ENCODE measurements at regions not wholly inside any gene's neighbourhood (a gene's known extent, or its start where the extent isn't known, plus 50 kb on each side); places are given as distances from the start of the nearest gene placed in this dataset.

DNA sequence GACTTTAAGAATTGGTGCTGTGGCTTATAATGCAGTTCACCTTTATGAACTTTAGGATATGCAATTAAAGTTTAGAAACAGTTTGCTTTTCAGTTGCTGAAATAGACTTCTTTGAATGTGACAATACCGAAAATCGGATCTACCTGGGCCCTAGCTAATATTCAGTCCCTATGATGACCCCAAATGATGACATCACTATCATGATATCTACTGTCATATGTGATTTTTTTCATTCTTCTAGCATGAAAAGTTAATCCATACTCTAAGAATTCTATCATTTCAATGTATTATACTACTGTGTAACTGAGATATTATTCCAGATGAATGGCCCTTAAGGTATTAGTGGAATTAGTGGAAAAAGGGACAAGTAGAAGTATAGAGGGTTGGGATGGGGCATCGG lies 487.2 kb upstream of the TUSC1 start:
- H3K4me1 Mint-ChIP-seq (ENCODE audit: low read depth): no peaks in the 10 kb centered on the region
- DNase-seq (no peak), ATAC-seq (no peak)
- H3K9me3 Mint-ChIP-seq: peaks cover 4% of the 10 kb centered on the region
- H3K36me3 Mint-ChIP-seq (ENCODE audit: insufficient read depth): no peaks in the 10 kb centered on the region
- H3K27me3 Mint-ChIP-seq (ENCODE audit: low read depth): no peaks in the 10 kb centered on the region
- no peak overlapping the region for H3K4me3 Mint-ChIP-seq

DNA sequence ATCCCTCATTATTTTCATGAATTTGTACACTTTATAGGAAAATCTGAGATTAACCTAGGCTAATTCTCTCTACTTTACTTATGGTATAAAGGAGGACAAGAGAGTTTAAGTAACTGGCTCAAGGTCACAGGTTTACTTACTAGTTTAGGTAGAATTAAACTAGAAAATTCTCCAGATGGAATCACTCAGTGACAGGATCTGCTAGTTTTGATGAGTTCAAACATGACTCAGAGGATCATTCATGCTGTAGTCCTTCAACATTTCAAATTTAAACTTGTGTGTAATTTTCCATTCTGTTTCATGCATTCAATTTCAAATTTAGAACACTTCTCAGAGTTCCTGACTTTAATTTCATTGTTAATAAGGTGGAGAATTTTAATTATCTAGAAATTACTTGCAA lies 485.7 kb upstream of the TUSC1 start:
- Mint-ChIP-seq H3K4me1 (ENCODE audit: low read depth) (no peaks in the 10 kb centered on the region), H3K36me3 (ENCODE audit: insufficient read depth) (no peaks in the 10 kb centered on the region), H3K4me3 (no peak overlapping the region), H3K27me3 (ENCODE audit: low read depth) (no peaks in the 10 kb centered on the region), H3K9me3 (peaks cover 7% of the 10 kb centered on the region)
- ATAC-seq (no peak), DNase-seq (no peak)

DNA sequence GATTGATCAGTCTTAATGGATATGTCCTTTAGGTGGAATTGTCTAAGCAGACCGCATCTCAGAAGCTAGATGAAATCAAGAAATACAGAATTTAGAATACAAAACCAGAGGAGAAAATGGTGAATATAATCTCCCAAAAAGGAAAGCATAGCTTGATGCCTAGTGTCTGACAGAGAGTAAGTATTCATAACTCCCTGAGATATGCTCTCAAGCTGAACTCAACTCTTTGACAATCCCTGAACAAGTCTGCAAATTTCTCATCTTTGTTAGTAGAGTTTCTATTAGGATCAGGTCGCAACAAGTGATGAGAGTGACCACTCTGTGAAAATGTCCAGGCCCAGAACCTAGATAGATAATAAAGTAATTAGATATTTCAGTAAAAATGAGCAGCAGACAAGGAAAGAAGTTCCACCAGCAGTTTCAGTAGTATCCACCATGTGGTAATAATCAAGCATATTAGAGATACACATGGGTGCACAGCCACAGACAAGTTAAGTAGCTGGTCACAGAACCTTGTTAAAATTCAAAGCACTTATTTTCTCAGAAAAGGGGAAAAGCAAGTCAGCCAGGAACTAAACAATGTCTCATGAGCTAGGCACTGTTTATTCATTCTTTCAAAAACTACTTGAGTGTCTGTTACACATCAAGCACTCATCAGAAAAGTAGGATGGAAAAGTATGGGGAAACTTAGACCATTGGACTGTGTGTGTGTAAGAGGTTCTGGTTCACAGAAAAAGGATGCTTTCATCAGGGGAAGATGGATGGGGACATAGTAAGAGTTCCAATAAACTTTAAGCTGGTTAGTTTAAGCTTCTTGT lies 481.5 kb upstream of the TUSC1 start:
- H3K9me3 Mint-ChIP-seq: peaks cover 7% of the 10 kb centered on the region
- DNase-seq (no peak), ATAC-seq (no peak)
- no peak overlapping the region for H3K4me3 Mint-ChIP-seq
- no peaks in the 10 kb centered on the region for H3K27me3 Mint-ChIP-seq (ENCODE audit: low read depth)
- no peaks in the 10 kb centered on the region for H3K4me1 Mint-ChIP-seq (ENCODE audit: low read depth)
- H3K36me3 Mint-ChIP-seq (ENCODE audit: insufficient read depth): no peaks in the 10 kb centered on the region

DNA sequence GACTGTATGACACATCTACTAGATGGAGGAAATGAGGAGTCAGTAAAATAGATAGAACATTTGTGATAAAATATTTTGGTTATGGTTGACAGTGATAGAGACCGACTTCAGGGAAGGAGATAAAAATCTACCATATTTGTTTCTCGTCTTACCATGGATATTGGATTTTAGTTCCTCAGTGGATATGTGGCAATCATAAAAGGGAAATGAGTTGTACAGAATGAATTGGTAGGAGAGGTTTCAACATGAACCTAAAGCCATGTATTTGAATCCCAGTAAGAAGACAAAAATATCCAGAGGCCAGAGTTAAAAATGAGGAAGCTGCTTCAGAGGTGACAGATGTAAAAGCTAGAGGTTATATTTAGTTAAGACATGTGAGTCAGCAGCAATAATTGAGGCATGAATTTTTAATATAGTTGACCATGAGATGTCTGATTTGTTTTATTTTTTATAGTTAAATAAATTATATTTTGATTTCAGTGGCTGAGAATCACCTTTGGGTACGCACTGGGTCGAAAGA lies 480.4 kb upstream of the TUSC1 start:
- Mint-ChIP-seq H3K27me3 (ENCODE audit: low read depth) (no peaks in the 10 kb centered on the region), H3K4me1 (ENCODE audit: low read depth) (no peaks in the 10 kb centered on the region), H3K9me3 (peaks cover 7% of the 10 kb centered on the region), H3K36me3 (ENCODE audit: insufficient read depth) (no peaks in the 10 kb centered on the region), H3K4me3 (no peak overlapping the region)
- ATAC-seq (no peak), DNase-seq (no peak)

DNA sequence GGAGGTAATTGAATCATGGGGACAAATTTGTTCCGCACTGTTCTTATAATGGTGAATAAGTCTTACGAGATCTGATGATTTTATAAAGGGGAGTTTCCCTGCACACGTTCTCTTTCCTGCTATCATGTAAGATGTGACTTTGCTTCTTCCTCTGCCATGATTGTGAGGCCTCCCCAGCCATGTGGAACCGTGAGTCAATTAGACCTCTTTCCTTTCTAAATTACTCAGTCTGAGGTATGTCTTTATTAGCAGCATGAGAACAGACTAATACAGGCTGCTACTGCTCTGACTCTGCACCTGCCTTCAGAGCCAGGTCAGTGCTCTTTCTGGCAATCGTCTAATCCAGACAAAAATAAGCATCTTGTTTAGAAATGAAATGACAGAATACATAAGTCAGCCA lies 479.2 kb upstream of the TUSC1 start:
- H3K36me3 Mint-ChIP-seq (ENCODE audit: insufficient read depth): no peaks in the 10 kb centered on the region
- H3K4me3 Mint-ChIP-seq: no peak overlapping the region
- peaks cover 10% of the 10 kb centered on the region for H3K9me3 Mint-ChIP-seq
- H3K4me1 Mint-ChIP-seq (ENCODE audit: low read depth): no peaks in the 10 kb centered on the region
- no peak for DNase-seq
- no peaks in the 10 kb centered on the region for H3K27me3 Mint-ChIP-seq (ENCODE audit: low read depth)
- no peak for ATAC-seq

DNA sequence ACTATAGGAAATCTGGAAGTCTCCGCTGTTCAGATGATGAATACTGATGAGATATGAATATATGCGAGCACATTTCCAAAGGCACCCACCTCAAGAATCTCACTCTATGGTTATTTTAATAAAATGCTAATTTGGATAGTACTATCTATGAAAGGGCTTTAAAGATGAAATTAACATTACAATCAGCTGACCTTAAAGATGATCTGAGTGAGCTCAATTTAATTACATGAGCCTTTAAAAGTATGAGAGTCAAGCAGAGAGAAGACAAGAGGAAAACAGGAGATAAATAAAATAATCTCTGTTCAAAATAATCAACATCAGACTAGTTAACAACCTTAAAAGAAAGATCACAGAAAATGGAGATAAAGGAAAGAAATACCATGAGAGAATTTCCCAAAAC lies 474.1 kb upstream of the TUSC1 start:
- Mint-ChIP-seq H3K36me3 (ENCODE audit: insufficient read depth) (no peaks in the 10 kb centered on the region), H3K9me3 (peaks cover 16% of the 10 kb centered on the region), H3K4me3 (no peak overlapping the region), H3K27me3 (ENCODE audit: low read depth) (no peaks in the 10 kb centered on the region), H3K4me1 (ENCODE audit: low read depth) (no peaks in the 10 kb centered on the region)
- no peak for ATAC-seq
- no peak for DNase-seq

DNA sequence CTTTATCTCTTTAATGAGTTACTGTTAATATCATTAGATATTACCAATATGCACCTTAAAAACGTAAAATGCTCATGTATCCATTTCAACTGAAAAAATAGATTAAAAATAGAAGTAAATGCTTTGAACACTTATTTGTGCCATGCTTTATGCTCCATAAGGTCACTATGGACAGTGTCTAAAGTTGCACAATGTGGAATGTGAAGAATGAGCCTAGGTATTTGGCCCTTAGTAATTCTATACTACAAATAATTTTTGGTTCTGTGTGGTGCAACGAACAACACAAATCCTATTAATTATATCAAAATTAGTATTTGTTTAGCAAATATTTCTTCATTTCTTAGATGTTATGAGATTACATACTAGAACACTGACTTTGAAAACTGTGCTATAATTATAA lies 469.9 kb upstream of the TUSC1 start:
- Mint-ChIP-seq H3K4me3 (no peak overlapping the region), H3K9me3 (peaks cover 14% of the 10 kb centered on the region), H3K4me1 (ENCODE audit: low read depth) (no peaks in the 10 kb centered on the region), H3K36me3 (ENCODE audit: insufficient read depth) (no peaks in the 10 kb centered on the region), H3K27me3 (ENCODE audit: low read depth) (no peaks in the 10 kb centered on the region)
- ATAC-seq (no peak), DNase-seq (no peak)

DNA sequence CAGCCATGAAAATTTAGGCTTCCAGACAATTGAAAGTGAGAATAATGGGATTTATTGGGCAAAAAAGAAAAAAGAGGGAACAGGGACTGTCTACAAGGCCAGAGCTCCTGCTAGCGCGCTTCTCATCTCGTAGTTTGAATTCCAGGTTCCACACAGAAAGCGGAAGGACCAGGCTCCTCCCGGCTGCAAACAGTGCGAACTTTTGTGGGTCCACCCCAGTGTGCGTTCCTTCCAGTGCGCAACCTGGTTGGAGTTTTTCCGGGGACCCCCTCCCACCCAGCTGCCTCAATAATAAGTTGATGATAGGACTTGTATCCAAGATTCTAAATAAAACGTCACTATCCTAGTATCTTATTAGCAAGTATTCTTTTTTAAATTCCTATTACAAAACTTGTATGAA lies 467.7 kb upstream of the TUSC1 start:
- peaks cover 13% of the 10 kb centered on the region for H3K9me3 Mint-ChIP-seq
- no peak overlapping the region for H3K4me3 Mint-ChIP-seq
- DNase-seq (no peak), ATAC-seq (no peak)
- no peaks in the 10 kb centered on the region for H3K4me1 Mint-ChIP-seq (ENCODE audit: low read depth)
- no peaks in the 10 kb centered on the region for H3K27me3 Mint-ChIP-seq (ENCODE audit: low read depth)
- H3K36me3 Mint-ChIP-seq (ENCODE audit: insufficient read depth): no peaks in the 10 kb centered on the region

DNA sequence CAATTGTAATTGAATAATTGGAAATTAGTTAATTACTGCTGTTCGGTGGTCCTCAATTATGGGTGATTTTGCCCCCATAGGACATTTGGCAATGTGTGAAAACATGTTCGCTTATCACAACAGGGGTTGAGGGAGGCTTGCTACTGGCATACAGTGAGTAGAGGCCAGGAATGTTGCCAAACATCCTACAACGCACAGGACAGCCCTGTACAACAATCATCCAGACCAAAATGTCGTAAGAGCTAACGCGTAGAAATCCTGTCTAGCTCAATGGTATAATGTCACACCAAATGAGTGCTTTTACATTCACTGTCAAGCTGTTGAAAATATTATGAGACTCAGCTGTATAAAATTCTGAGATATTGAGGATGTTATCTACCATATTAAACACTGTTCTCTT lies 464.4 kb upstream of the TUSC1 start:
- DNase-seq (no peak), ATAC-seq (no peak)
- Mint-ChIP-seq H3K36me3 (ENCODE audit: insufficient read depth) (no peaks in the 10 kb centered on the region), H3K9me3 (peaks cover 8% of the 10 kb centered on the region), H3K27me3 (ENCODE audit: low read depth) (no peaks in the 10 kb centered on the region), H3K4me3 (no peak overlapping the region), H3K4me1 (ENCODE audit: low read depth) (no peaks in the 10 kb centered on the region)

DNA sequence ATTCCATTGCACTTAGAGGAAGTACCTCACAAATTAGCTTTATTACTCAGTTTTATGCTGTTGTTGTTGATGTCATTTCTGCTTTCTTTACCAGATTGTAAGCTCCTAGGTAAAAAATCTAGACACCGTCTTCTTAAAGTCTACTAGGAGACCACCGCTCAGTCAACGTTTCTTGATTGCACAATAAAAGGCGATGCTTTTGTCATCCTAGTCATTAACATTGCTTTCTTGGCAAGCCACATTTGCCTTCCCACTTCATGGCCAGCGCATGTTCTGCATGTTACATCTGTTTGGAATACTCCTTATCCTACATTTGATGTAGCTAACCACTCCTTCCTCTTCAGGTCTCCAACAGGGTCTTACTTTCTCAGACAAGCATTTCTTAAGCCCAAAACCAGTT lies 464.0 kb upstream of the TUSC1 start:
- no peak for DNase-seq
- ATAC-seq: no peak
- no peak overlapping the region for H3K4me3 Mint-ChIP-seq
- H3K27me3 Mint-ChIP-seq (ENCODE audit: low read depth): no peaks in the 10 kb centered on the region
- H3K4me1 Mint-ChIP-seq (ENCODE audit: low read depth): no peaks in the 10 kb centered on the region
- no peaks in the 10 kb centered on the region for H3K36me3 Mint-ChIP-seq (ENCODE audit: insufficient read depth)
- H3K9me3 Mint-ChIP-seq: peaks cover 8% of the 10 kb centered on the region

DNA sequence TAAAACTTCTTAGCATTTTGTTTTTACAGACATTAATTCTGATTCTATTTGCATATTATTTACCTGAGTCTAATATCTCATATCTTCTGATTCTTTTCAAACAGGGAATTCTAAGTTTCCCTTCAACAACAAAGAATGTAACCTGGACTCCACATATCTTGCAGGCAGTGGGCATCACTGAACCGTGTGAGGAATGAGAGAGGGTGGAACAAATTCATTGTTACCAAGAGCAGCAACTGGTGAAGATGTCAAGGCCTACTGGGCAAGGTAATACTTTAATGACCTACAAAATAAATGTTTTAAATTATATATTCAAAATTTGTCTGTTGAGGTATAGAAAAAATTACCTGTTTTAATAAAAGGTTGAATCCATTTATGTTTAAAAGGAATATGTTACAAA lies 455.3 kb upstream of the TUSC1 start:
- DNase-seq (no peak), ATAC-seq (no peak)
- Mint-ChIP-seq H3K27me3 (ENCODE audit: low read depth) (no peaks in the 10 kb centered on the region), H3K4me1 (ENCODE audit: low read depth) (no peaks in the 10 kb centered on the region), H3K4me3 (no peak overlapping the region), H3K36me3 (ENCODE audit: insufficient read depth) (no peaks in the 10 kb centered on the region), H3K9me3 (peaks cover 6% of the 10 kb centered on the region)

DNA sequence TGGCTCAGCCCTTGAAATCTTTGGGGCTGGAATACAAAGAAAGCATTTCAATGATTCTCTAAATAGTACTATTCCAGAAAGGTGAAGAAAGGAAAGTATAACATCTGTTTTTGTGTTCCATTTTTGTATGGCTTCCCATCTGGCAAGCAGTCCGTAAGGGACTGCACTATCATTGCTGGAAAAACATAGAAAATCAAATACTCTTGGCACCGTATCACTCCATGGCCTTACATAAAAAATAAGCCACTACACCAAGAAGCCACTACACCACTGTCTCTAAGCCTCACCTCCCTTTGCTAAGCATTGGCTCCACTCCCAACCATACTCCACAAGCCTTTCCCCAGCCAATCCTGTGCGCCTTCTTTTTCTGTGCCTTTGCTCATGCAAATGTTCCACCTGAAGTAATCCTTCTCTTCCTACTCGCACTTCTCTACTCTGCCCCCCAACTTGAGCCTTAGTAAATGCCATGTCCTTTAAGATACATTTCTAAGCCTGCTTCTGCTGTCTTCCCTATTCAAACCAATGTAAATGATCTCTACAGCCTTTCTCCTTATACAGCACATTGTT lies 454.6 kb upstream of the TUSC1 start:
- ATAC-seq (no peak), DNase-seq (no peak)
- H3K4me1 Mint-ChIP-seq (ENCODE audit: low read depth): no peaks in the 10 kb centered on the region
- no peaks in the 10 kb centered on the region for H3K36me3 Mint-ChIP-seq (ENCODE audit: insufficient read depth)
- peaks cover 6% of the 10 kb centered on the region for H3K9me3 Mint-ChIP-seq
- H3K4me3 Mint-ChIP-seq: no peak overlapping the region
- H3K27me3 Mint-ChIP-seq (ENCODE audit: low read depth): no peaks in the 10 kb centered on the region

DNA sequence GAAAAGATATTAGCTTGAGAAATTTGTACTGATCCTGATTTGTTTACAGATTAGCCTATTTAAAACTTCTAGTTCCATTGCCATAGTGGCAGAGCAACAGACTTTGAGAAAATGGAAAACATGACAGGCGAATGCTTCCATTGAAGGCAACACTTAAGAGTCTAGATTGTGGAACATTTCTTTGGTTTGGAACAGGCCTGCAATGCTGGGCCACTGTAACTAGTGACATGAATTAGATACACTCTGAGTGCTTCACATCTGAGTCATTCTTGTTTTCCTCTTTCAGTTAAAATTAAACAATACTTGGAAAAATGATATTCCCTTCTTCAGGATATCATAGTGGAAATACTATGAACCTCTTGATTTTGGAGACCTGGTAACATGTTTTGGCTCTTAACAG lies 453.6 kb upstream of the TUSC1 start:
- no peak for DNase-seq
- Mint-ChIP-seq H3K36me3 (ENCODE audit: insufficient read depth) (no peaks in the 10 kb centered on the region), H3K9me3 (peaks cover 10% of the 10 kb centered on the region), H3K4me1 (ENCODE audit: low read depth) (no peaks in the 10 kb centered on the region), H3K4me3 (no peak overlapping the region), H3K27me3 (ENCODE audit: low read depth) (no peaks in the 10 kb centered on the region)
- ATAC-seq: no peak

DNA sequence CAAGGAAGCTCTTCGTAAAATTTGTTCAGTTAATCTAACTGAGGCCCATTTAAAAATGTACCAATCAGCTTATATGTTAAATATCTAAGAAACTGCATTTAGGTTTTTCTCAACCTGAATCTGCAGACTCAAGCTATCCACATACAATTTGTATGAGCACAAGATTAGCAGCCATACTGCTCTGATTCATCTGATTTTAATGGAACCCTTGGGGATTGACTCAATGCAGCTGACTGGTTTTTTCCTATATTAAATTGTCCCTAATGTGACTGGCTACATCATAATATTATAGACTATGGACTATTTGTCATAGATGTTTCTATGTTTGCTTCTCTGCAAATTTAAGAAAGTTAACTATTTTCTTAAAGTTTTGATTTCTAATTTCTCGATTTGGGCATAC lies 451.0 kb upstream of the TUSC1 start:
- Mint-ChIP-seq H3K4me1 (ENCODE audit: low read depth) (no peaks in the 10 kb centered on the region), H3K27me3 (ENCODE audit: low read depth) (no peaks in the 10 kb centered on the region), H3K36me3 (ENCODE audit: insufficient read depth) (no peaks in the 10 kb centered on the region), H3K9me3 (peaks cover 17% of the 10 kb centered on the region), H3K4me3 (no peak overlapping the region)
- ATAC-seq (no peak), DNase-seq (no peak)

DNA sequence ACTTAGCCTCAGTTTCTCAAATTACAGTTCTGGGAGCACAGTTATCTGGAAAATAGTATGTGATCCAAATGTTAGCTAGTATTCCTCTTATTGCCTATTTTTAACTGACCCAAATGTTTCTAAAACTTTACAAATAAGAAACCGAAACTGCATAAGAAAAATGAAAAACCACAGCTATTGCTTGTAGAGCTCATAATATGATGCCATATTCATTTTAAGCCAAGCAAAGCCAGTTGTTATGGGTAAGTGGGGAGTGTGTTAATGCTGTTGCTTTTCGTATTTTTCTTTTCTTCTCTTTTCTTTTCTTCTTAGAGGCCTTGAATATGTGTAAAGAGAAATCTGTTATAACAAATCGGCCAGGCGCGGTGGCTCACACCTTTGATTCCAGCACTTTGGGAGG lies 447.4 kb upstream of the TUSC1 start:
- DNase-seq (no peak), ATAC-seq (no peak)
- H3K4me3 Mint-ChIP-seq: no peak overlapping the region
- no peaks in the 10 kb centered on the region for H3K4me1 Mint-ChIP-seq (ENCODE audit: low read depth)
- peaks cover 20% of the 10 kb centered on the region for H3K9me3 Mint-ChIP-seq
- no peaks in the 10 kb centered on the region for H3K36me3 Mint-ChIP-seq (ENCODE audit: insufficient read depth)
- H3K27me3 Mint-ChIP-seq (ENCODE audit: low read depth): no peaks in the 10 kb centered on the region

Measured in activated T-cell treated with anti-CD3 and anti-CD28 coated beads, Interleukin-2, amount 50 U/mL, for 4 hours (primary cell).